Esophagus squamous epithelium (tissue), 5 donors: ENCODE measurements at regions not wholly inside any gene's neighbourhood (a gene's known extent, or its start where the extent isn't known, plus 50 kb on each side); places are given as distances from the start of the nearest gene placed in this dataset.

Experiments used
- DNase-seq: peaks from one replicate; lab custom pipeline; 2025; lab: John Stamatoyannopoulos, UW
- H3K27ac ChIP-seq, 4 donors: fragments of 200-600 bp; sonication (generic); one replicate each; pipeline ENCODE4 v1.5.1; 2016 to 2019; ENCODE audit warnings: mild to moderate bottlenecking in 1 of 4
- H3K27me3 ChIP-seq, 4 donors: fragments of 200-600 bp; sonication (generic); 1 replicate in 3 of 4; 2 replicates in 1 of 4; pipeline versions ENCODE4 v1.5.1 to v1.6.0; 2017 to 2021; ENCODE audit warnings: antibody characterized with exemption in 1 of 4
- H3K36me3 ChIP-seq, 3 donors: fragments of 200-600 bp; sonication (generic); one replicate each; pipeline ENCODE4 v1.5.1; 2016 to 2019
- H3K4me1 ChIP-seq, 3 donors: fragments of 200-600 bp; sonication (generic); one replicate each; pipeline ENCODE4 v1.5.1; 2017 to 2019
- H3K4me3 ChIP-seq, 4 donors: fragments of 200-600 bp; sonication (generic); 1 replicate in 3 of 4; 2 replicates in 1 of 4; pipeline ENCODE4 v1.5.1; 2016 to 2019; ENCODE audit warnings: mild to moderate bottlenecking in 2 of 4, moderate library complexity in 1 of 4
- H3K9me3 ChIP-seq, 3 donors: fragments of 200-600 bp; sonication (generic); one replicate each; pipeline ENCODE4 v1.5.1; 2016 to 2019
- POLR2A ChIP-seq, 4 donors: fragments of 450-650 bp; IDR thresholded peaks; one replicate each; pipeline ENCODE4 v1.6.1; 2017; ENCODE audit warnings: antibody characterized with exemption in 4 of 4, mild to moderate bottlenecking in 4 of 4, moderate library complexity in 3 of 4
- WGBS, 2 donors: methylation state at CpG; one replicate each; pipeline ENCODE4 v1.1.5; 2018; 5-methylcytosine and 5-hydroxymethylcytosine counted together
- intact Hi-C: fragments of 100-400 bp; cut with DNase I; formaldehyde crosslinking; loops from one replicate; pipeline ENCODE4 v1.15.0; 2022
- TF ChIP-seq, protein P1 (sequence below), 6 experiments: fragments of 450-650 bp in 4 of 6; fragments of 200-600 bp in 2 of 6; sonication (generic) in 2 of 6; IDR thresholded peaks; one replicate each; pipeline ENCODE4 v1.5.1; 2016 to 2019; ENCODE audit warnings: antibody characterized with exemption in 6 of 6, mild to moderate bottlenecking in 4 of 6, moderate library complexity in 4 of 6
- donor health status: DM: yes; HTN: yes; CAD: no.

GRCh38 chr3:17980863-17981262, 238.4 kb upstream of the TBC1D5 start:
- WGBS, 2 donors, result 69 to 81% methylated on average over 2 of the region's 2 CpGs
- TF ChIP-seq, protein P1, sequence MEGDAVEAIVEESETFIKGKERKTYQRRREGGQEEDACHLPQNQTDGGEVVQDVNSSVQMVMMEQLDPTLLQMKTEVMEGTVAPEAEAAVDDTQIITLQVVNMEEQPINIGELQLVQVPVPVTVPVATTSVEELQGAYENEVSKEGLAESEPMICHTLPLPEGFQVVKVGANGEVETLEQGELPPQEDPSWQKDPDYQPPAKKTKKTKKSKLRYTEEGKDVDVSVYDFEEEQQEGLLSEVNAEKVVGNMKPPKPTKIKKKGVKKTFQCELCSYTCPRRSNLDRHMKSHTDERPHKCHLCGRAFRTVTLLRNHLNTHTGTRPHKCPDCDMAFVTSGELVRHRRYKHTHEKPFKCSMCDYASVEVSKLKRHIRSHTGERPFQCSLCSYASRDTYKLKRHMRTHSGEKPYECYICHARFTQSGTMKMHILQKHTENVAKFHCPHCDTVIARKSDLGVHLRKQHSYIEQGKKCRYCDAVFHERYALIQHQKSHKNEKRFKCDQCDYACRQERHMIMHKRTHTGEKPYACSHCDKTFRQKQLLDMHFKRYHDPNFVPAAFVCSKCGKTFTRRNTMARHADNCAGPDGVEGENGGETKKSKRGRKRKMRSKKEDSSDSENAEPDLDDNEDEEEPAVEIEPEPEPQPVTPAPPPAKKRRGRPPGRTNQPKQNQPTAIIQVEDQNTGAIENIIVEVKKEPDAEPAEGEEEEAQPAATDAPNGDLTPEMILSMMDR (IDR thresholded peaks at IDR 0.05), result no peak
- TF ChIP-seq POLR2A (IDR thresholded peaks at IDR 0.05), result no peak
- Histone ChIP-seq H3K27ac (no peak overlapping the region), H3K9me3 (no peaks in the 10 kb centered on the region), H3K4me1 (peaks cover 0 to 7% (median 0%) of the 10 kb centered on the region in 3 donors), H3K36me3 (no peaks in the 10 kb centered on the region), H3K4me3 (no peak overlapping the region), H3K27me3 (peaks cover 0 to 7% (median 0%) of the 10 kb centered on the region in 4 donors)
- DNase-seq, result no peak
- intact Hi-C loops, result no loop called here

DNA sequence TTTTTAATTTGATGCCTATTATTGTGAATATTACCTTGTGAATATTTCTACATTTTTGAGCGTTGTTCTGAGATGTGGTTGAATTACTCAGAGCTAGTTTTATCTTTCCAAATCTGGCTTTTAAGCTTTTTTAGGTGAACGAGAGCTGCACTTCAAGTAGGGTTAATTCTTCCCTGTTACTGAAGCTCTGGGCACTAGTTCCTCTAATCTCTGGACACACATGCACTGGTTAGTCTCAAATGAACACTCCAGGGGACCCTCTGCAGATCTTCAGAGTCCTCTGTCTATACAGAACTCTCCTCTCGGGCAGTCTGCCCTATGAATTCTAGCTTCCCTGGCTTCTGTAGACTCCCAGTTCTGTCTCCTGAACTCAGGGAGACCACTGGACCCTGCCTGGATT, 237.5 kb upstream of the TBC1D5 start:
- Histone ChIP-seq H3K9me3 (no peaks in the 10 kb centered on the region), H3K36me3 (no peaks in the 10 kb centered on the region), H3K4me3 (no peak overlapping the region), H3K4me1 (peaks cover 0 to 7% (median 0%) of the 10 kb centered on the region in 3 donors), H3K27ac (no peak overlapping the region), H3K27me3 (peaks cover 0 to 4% (median 0%) of the 10 kb centered on the region in 4 donors)
- no peak for DNase-seq
- no peak for TF ChIP-seq POLR2A (IDR thresholded peaks at IDR 0.05)
- TF ChIP-seq, protein P1 (IDR thresholded peaks at IDR 0.05), result no peak
- intact Hi-C loops, result no loop called here
- WGBS, 2 donors, result 72 to 76% methylated on average over 3 of the region's 3 CpGs

DNA sequence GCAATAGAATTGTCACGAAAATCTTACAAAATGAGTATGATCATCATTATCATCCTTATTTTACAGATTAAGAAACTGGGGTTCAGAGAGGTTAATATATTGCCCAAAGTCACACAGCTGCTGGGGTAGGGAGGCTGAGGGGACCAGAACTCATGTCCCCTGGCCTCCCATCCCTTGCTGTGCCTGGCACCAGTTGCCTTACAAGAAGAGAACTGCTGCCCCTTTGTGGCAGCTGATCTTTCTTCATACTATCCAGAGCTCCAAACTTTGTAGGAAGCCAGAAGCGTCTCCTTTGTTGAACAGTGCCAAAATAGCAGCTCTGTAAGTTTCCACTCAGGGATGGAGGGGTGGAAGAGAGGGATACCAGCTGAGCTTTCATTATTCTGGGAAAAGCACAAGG, 236.8 kb upstream of the TBC1D5 start:
- no peak overlapping the region for H3K4me3 ChIP-seq
- peaks cover 0 to 7% (median 0%) of the 10 kb centered on the region in 3 donors for H3K4me1 ChIP-seq
- H3K9me3 ChIP-seq, result no peaks in the 10 kb centered on the region
- no peaks in the 10 kb centered on the region for H3K36me3 ChIP-seq
- no peak for DNase-seq
- intact Hi-C loops, result no loop called here
- WGBS, 2 donors, result 52 to 70% methylated on average over 2 of the region's 2 CpGs
- TF ChIP-seq, protein P1 (IDR thresholded peaks at IDR 0.05), result no peak
- no peak for TF ChIP-seq POLR2A (IDR thresholded peaks at IDR 0.05)
- H3K27me3 ChIP-seq, result peaks cover 0 to 4% (median 0%) of the 10 kb centered on the region in 4 donors
- H3K27ac ChIP-seq, result no peak overlapping the region

DNA sequence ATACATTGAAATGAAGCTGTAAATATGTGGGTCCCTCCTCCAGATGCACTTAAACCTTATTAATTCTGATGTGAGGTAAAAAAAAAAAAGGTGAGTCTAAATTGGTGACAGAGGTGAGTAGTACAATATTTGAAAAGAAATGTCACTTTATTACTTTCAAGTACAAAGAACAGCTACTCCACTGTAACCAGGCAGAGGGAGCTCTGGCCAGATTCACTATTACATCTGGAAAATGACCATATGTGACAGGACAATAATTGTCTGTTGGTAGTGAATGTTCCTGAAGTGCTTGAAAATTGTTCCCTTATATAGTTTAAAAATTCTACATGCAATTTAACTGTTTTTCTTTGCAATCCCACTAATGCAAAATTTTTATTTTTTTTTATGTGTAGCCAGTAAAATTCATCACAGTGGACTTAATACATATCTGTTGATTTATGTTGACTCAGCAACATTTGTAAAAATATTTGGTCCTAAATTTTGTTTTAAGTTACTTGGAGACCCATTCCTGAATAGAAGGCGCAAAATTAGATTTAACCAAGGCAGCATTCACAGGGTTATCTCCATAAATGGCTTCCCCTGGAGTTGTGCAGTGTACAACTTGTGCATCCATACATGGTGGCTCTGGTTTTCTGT, 231.9 kb upstream of the TBC1D5 start:
- DNase-seq, result no peak
- intact Hi-C loops, result no loop called here
- no peak for TF ChIP-seq POLR2A (IDR thresholded peaks at IDR 0.05)
- TF ChIP-seq, protein P1 (IDR thresholded peaks at IDR 0.05), result no peak
- Histone ChIP-seq H3K4me3 (no peak overlapping the region), H3K27ac (no peak overlapping the region), H3K9me3 (no peaks in the 10 kb centered on the region), H3K36me3 (no peaks in the 10 kb centered on the region), H3K27me3 (no peaks in the 10 kb centered on the region), H3K4me1 (peaks cover 0 to 5% (median 0%) of the 10 kb centered on the region in 3 donors)
- 74 to 75% methylated on average over 1 of the region's 1 CpG for WGBS, 2 donors

- 44 to 50% methylated on average over 10 of the region's 10 CpGs for WGBS, 2 donors
These were observed 230.8 kb upstream of the TBC1D5 start for GRCh38 chr3:17972959-17973906.

More at GRCh38 chr3:17972959-17973906, 230.8 kb upstream of the TBC1D5 start:
- peaks cover 0 to 5% (median 0%) of the 10 kb centered on the region in 3 donors for H3K4me1 ChIP-seq
- no peaks in the 10 kb centered on the region for H3K27me3 ChIP-seq
- no peaks in the 10 kb centered on the region for H3K9me3 ChIP-seq
- no peaks in the 10 kb centered on the region for H3K36me3 ChIP-seq
- intact Hi-C loops, result no loop called here
- DNase-seq, result no peak
- no peak overlapping the region for H3K27ac ChIP-seq
- H3K4me3 ChIP-seq, result no peak overlapping the region
- TF ChIP-seq, protein P1 (IDR thresholded peaks at IDR 0.05), result no peak
- no peak for TF ChIP-seq POLR2A (IDR thresholded peaks at IDR 0.05)
